SK-N-SH treated with all-trans-retinoic acid at 6 μM for 48 hours (cell line): ENCODE measurements at regions not wholly inside any gene's neighbourhood (a gene's known extent, or its start where the extent isn't known, plus 50 kb on each side); places are given as distances from the start of the nearest gene placed in this dataset.

Experiments
- CSDC2 ChIP-seq: fragments of 250-450 bp; sonication (Bioruptor Pico); IDR thresholded peaks from 2 replicates; pipeline ENCODE4 v1.5.0; 2020; ENCODE audit warnings: mild to moderate bottlenecking, moderate library complexity
- OSR1 ChIP-seq: fragments of 250-450 bp; sonication (Bioruptor Pico); IDR thresholded peaks from 2 replicates; pipeline ENCODE4 v1.8.0; 2022; ENCODE audit warnings: moderate library complexity, mild to moderate bottlenecking, inconsistent platforms
- RARB ChIP-seq: fragments of 250-450 bp; sonication (Bioruptor Pico); IDR thresholded peaks from 2 replicates; pipeline ENCODE4 v1.8.0; 2021; ENCODE audit warnings: mild to moderate bottlenecking, moderate library complexity
- TCF4 ChIP-seq: fragments of 250-450 bp; sonication (Bioruptor Pico); IDR thresholded peaks from 2 replicates; pipeline ENCODE4 v1.8.0; 2021; ENCODE audit warnings: mild to moderate bottlenecking, moderate library complexity, borderline replicate concordance
- TOX ChIP-seq: fragments of 250-450 bp; sonication (Bioruptor Pico); IDR thresholded peaks from 2 replicates; pipeline ENCODE4 v1.8.0; 2021; ENCODE audit warnings: mild to moderate bottlenecking, moderate library complexity, borderline replicate concordance
- ZC3H10 ChIP-seq: fragments of 250-450 bp; sonication (Bioruptor Pico); IDR thresholded peaks from 2 replicates; pipeline ENCODE4 v1.5.1; 2021; ENCODE audit warnings: mild to moderate bottlenecking, moderate library complexity
- ZFP30 ChIP-seq: fragments of 450-650 bp; formaldehyde crosslinking; IDR thresholded peaks from 2 replicates; pipeline ENCODE4 v1.5.0; 2022; ENCODE audit warnings: mild to moderate bottlenecking, moderate library complexity
- ZNF8 ChIP-seq: fragments of 450-650 bp; formaldehyde crosslinking; IDR thresholded peaks from 2 replicates; pipeline ENCODE4 v1.5.0; 2020; ENCODE audit warnings: mild to moderate bottlenecking, moderate library complexity
- TF ChIP-seq, protein P1 (sequence below): fragments of 250-450 bp; sonication (Bioruptor Pico); IDR thresholded peaks from 2 replicates; pipeline ENCODE4 v1.5.0; 2020; ENCODE audit warnings: mild to moderate bottlenecking, moderate library complexity
- TF ChIP-seq, protein P2 (sequence below): fragments of 250-450 bp; sonication (Bioruptor Pico); IDR thresholded peaks from 2 replicates; pipeline ENCODE4 v1.8.0; 2021; ENCODE audit warnings: low read depth, mild to moderate bottlenecking, moderate library complexity, borderline replicate concordance
- TF ChIP-seq, protein P3 (sequence below): fragments of 250-450 bp; sonication (Bioruptor Pico); IDR thresholded peaks from 2 replicates; pipeline ENCODE4 v1.8.0; 2020; ENCODE audit warnings: mild to moderate bottlenecking, moderate library complexity, borderline replicate concordance

DNA sequence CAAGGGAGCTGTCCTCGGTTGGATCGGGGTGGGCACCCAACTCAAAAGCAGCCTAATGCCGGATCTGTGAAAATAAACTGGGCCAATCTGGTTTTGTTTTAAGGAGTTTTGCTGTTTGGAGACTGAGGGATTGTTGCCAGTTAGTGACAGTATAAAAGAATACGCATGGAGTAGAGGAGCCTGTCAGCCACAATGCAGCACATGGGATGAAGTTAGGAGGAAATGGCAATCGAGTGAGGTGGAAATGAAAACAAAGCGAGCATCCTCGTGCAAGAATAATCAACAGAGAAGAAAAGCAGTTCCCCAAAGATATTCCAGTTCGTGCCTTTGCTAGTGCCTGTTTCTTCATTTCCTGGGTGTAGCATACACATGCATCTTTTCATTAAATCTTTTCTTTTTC, 108.4 kb upstream of the RORA start:
- no peak for TF ChIP-seq ZNF8
- no peak for TF ChIP-seq RARB
- TF ChIP-seq CSDC2 (CRISPR knock-in tag): no peak
- TF ChIP-seq TCF4 (CRISPR knock-in tag): no peak
- TF ChIP-seq, protein P1, sequence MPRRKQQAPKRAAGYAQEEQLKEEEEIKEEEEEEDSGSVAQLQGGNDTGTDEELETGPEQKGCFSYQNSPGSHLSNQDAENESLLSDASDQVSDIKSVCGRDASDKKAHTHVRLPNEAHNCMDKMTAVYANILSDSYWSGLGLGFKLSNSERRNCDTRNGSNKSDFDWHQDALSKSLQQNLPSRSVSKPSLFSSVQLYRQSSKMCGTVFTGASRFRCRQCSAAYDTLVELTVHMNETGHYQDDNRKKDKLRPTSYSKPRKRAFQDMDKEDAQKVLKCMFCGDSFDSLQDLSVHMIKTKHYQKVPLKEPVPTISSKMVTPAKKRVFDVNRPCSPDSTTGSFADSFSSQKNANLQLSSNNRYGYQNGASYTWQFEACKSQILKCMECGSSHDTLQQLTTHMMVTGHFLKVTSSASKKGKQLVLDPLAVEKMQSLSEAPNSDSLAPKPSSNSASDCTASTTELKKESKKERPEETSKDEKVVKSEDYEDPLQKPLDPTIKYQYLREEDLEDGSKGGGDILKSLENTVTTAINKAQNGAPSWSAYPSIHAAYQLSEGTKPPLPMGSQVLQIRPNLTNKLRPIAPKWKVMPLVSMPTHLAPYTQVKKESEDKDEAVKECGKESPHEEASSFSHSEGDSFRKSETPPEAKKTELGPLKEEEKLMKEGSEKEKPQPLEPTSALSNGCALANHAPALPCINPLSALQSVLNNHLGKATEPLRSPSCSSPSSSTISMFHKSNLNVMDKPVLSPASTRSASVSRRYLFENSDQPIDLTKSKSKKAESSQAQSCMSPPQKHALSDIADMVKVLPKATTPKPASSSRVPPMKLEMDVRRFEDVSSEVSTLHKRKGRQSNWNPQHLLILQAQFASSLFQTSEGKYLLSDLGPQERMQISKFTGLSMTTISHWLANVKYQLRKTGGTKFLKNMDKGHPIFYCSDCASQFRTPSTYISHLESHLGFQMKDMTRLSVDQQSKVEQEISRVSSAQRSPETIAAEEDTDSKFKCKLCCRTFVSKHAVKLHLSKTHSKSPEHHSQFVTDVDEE (CRISPR knock-in tag): no peak
- no peak for TF ChIP-seq ZC3H10 (CRISPR knock-in tag)
- TF ChIP-seq, protein P2, sequence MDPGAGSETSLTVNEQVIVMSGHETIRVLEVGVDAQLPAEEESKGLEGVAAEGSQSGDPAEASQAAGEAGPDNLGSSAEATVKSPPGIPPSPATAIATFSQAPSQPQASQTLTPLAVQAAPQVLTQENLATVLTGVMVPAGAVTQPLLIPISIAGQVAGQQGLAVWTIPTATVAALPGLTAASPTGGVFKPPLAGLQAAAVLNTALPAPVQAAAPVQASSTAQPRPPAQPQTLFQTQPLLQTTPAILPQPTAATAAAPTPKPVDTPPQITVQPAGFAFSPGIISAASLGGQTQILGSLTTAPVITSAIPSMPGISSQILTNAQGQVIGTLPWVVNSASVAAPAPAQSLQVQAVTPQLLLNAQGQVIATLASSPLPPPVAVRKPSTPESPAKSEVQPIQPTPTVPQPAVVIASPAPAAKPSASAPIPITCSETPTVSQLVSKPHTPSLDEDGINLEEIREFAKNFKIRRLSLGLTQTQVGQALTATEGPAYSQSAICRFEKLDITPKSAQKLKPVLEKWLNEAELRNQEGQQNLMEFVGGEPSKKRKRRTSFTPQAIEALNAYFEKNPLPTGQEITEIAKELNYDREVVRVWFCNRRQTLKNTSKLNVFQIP: no peak
- TF ChIP-seq ZFP30 (CRISPR knock-in tag): no peak
- TF ChIP-seq, protein P3, sequence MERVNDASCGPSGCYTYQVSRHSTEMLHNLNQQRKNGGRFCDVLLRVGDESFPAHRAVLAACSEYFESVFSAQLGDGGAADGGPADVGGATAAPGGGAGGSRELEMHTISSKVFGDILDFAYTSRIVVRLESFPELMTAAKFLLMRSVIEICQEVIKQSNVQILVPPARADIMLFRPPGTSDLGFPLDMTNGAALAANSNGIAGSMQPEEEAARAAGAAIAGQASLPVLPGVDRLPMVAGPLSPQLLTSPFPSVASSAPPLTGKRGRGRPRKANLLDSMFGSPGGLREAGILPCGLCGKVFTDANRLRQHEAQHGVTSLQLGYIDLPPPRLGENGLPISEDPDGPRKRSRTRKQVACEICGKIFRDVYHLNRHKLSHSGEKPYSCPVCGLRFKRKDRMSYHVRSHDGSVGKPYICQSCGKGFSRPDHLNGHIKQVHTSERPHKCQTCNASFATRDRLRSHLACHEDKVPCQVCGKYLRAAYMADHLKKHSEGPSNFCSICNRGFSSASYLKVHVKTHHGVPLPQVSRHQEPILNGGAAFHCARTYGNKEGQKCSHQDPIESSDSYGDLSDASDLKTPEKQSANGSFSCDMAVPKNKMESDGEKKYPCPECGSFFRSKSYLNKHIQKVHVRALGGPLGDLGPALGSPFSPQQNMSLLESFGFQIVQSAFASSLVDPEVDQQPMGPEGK (CRISPR knock-in tag): no peak
- no peak for TF ChIP-seq TOX (CRISPR knock-in tag)
- TF ChIP-seq OSR1 (CRISPR knock-in tag): no peak
